Gastrocnemius medialis (tissue), 4 donors: ENCODE measurements at regions not wholly inside any gene's neighbourhood (a gene's known extent, or its start where the extent isn't known, plus 50 kb on each side); places are given as distances from the start of the nearest gene placed in this dataset.

Experiments used
- POLR2A ChIP-seq, 2 donors: fragments of 450-650 bp; IDR thresholded peaks; one replicate each; pipeline ENCODE4 v1.6.1; 2017; ENCODE audit warnings: antibody characterized with exemption in 2 of 2, mild to moderate bottlenecking in 2 of 2, moderate library complexity in 2 of 2
- TF ChIP-seq, protein P1 (sequence below), 5 experiments: fragments of 450-650 bp in 3 of 5; fragments of 200-600 bp in 2 of 5; sonication (generic) in 2 of 5; IDR thresholded peaks in 4 of 5; conservative IDR thresholded peaks in 1 of 5; 1 replicate in 4 of 5; 2 replicates in 1 of 5; pipeline ENCODE4 v1.5.1; 2016 to 2019; ENCODE audit warnings: antibody characterized with exemption in 5 of 5, mild to moderate bottlenecking in 3 of 5, moderate library complexity in 3 of 5

DNA sequence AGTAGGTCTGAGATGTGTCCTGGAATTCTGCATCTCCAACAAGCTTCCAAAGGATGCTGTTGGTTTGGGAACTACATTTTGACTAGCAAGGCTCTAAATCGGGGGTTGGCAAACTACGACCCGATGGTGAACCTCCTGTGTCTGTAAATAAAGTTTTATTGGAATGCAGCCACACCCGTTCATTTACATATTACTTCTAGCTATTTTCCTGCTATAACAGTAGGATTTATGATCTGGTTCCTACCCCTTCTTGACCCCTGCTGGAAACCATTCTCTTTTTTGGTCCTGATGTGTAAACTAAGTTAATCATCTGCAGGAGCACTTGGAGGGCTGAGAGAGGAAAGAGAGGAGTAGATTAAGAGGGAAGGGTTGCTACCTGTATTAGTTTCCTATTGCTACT is 454.5 kb downstream of the RASEF start:
- TF ChIP-seq, protein P1, sequence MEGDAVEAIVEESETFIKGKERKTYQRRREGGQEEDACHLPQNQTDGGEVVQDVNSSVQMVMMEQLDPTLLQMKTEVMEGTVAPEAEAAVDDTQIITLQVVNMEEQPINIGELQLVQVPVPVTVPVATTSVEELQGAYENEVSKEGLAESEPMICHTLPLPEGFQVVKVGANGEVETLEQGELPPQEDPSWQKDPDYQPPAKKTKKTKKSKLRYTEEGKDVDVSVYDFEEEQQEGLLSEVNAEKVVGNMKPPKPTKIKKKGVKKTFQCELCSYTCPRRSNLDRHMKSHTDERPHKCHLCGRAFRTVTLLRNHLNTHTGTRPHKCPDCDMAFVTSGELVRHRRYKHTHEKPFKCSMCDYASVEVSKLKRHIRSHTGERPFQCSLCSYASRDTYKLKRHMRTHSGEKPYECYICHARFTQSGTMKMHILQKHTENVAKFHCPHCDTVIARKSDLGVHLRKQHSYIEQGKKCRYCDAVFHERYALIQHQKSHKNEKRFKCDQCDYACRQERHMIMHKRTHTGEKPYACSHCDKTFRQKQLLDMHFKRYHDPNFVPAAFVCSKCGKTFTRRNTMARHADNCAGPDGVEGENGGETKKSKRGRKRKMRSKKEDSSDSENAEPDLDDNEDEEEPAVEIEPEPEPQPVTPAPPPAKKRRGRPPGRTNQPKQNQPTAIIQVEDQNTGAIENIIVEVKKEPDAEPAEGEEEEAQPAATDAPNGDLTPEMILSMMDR (IDR thresholded peaks at IDR 0.05 in 4 of 5, conservative IDR thresholded peaks at IDR 0.05 in 1 of 5) = no peak
- TF ChIP-seq POLR2A (IDR thresholded peaks at IDR 0.05) = no peak
